RWPE2 (cell line): ENCODE measurements at regions not wholly inside any gene's neighbourhood (a gene's known extent, or its start where the extent isn't known, plus 50 kb on each side); places are given as distances from the start of the nearest gene placed in this dataset.

Source experiments
- ATAC-seq: fragments of 200-7000 bp; cut with Tn5 transposase; 3 replicates; pipeline ENCODE4 v1.9.1; 2021; ENCODE audit warnings: low read depth
- DNase-seq: peaks from one replicate; pipeline ENCODE4 v3.0.0-alpha.2; 2020; ENCODE audit warnings: low spot score
- H3K27ac ChIP-seq: fragments of 450-650 bp; 2 replicates; pipeline ENCODE4 v1.5.1; 2017; ENCODE audit warnings: mild to moderate bottlenecking; ENCODE audit not compliant: poor library complexity, severe bottlenecking
- H3K27me3 ChIP-seq: fragments of 250-450 bp; sonication (Bioruptor Pico); 2 replicates; pipeline ENCODE4 v1.5.1; 2021; ENCODE audit warnings: mild to moderate bottlenecking, moderate library complexity; ENCODE audit not compliant: insufficient read depth, poor library complexity, severe bottlenecking
- H3K36me3 ChIP-seq: fragments of 250-450 bp; sonication (Bioruptor Pico); 2 replicates; pipeline ENCODE4 v1.5.1; 2020; ENCODE audit warnings: low read depth, mild to moderate bottlenecking, moderate library complexity
- H3K4me1 ChIP-seq: fragments of 250-450 bp; sonication (Bioruptor Pico); 2 replicates; pipeline ENCODE4 v1.5.1; 2021; ENCODE audit warnings: mild to moderate bottlenecking, moderate library complexity; ENCODE audit not compliant: insufficient read depth, poor library complexity, severe bottlenecking
- H3K4me3 ChIP-seq: fragments of 250-450 bp; sonication (Bioruptor Pico); 2 replicates; pipeline ENCODE4 v1.5.1; 2021; ENCODE audit warnings: mild to moderate bottlenecking, moderate library complexity; ENCODE audit not compliant: severe bottlenecking
- H3K9me3 ChIP-seq: fragments of 250-450 bp; sonication (Bioruptor Pico); 2 replicates; pipeline ENCODE4 v1.5.1; 2021; ENCODE audit warnings: mild to moderate bottlenecking, moderate library complexity; ENCODE audit not compliant: severe bottlenecking
- CTCF ChIP-seq: fragments of 450-650 bp; IDR thresholded peaks from one replicate; pipeline ENCODE4 v1.5.1; 2017; ENCODE audit warnings: mild to moderate bottlenecking, moderate library complexity; ENCODE audit not compliant: poor library complexity, severe bottlenecking

- H3K27me3 ChIP-seq: no peaks in the 10 kb centered on the region
- H3K4me1 ChIP-seq: peaks cover 4% of the 10 kb centered on the region
- ATAC-seq (no peak), DNase-seq (no peak)
- H3K36me3 ChIP-seq: no peaks in the 10 kb centered on the region
- no peak overlapping the region for H3K4me3 ChIP-seq
- no peaks in the 10 kb centered on the region for H3K9me3 ChIP-seq
- no peak overlapping the region for H3K27ac ChIP-seq
- no peak for TF ChIP-seq CTCF
These were observed 131.1 kb upstream of the CNTLN start for GRCh38 chr9:17003576-17004240.

GRCh38 chr9:16996901-16997491 is 126.5 kb upstream of the BNC2 start:
- DNase-seq (no peak), ATAC-seq (no peak)
- H3K4me3 ChIP-seq: no peak overlapping the region
- no peaks in the 10 kb centered on the region for H3K36me3 ChIP-seq
- H3K27me3 ChIP-seq: no peaks in the 10 kb centered on the region
- H3K4me1 ChIP-seq: no peaks in the 10 kb centered on the region
- peaks cover 3% of the 10 kb centered on the region for H3K9me3 ChIP-seq
- TF ChIP-seq CTCF: no peak
- no peak overlapping the region for H3K27ac ChIP-seq

DNA sequence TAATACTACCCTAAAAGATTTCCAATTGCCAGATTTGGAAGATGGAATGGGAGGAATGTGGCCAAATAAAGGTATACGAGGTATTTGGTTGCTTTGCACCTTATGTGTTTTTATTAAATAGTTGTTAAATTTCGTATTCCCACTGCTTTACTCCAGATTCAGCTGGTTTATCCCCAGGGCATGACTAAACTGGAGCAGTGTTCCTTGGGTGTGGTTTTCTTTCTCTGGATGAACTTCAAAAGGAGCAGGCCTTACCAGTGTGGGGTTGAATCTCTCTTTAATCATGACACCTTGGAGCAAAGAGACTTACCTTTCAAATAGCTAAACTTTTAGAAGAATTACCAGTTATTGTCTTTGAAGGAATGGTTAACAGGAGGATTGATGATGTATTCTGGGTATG is 121.7 kb upstream of the BNC2 start:
- no peak for TF ChIP-seq CTCF
- DNase-seq (no peak), ATAC-seq (no peak)
- H3K36me3 ChIP-seq: no peaks in the 10 kb centered on the region
- H3K27ac ChIP-seq: no peak overlapping the region
- H3K4me3 ChIP-seq: no peak overlapping the region
- H3K27me3 ChIP-seq: no peaks in the 10 kb centered on the region
- H3K4me1 ChIP-seq: no peaks in the 10 kb centered on the region
- H3K9me3 ChIP-seq: no peaks in the 10 kb centered on the region

- no peak for TF ChIP-seq CTCF
These were observed 116.6 kb upstream of the BNC2 start for GRCh38 chr9:16987026-16987425.

DNA sequence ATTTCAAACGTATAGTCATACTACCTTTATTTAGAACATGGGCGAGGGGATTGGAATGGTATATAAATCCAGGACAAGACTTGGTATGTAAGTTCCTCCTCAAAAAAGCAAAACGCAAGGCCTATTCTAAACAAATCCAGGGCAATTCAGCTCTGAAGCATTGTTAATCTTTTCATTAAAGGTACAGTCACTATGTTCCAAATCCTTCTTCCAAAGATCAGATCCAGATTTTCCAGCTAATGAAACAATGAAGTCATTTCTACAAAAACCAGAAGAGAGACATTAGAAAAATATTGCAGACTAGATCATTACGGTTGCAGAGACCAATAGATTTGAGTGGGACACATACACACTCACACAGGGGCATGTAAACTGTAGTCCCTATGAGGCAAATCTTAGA is 116.1 kb upstream of the BNC2 start:
- TF ChIP-seq CTCF: no peak
- Histone ChIP-seq H3K9me3 (no peaks in the 10 kb centered on the region), H3K4me3 (no peak overlapping the region), H3K27me3 (no peaks in the 10 kb centered on the region), H3K4me1 (no peaks in the 10 kb centered on the region), H3K27ac (no peak overlapping the region), H3K36me3 (no peaks in the 10 kb centered on the region)
- DNase-seq: no peak
- ATAC-seq: no peak

More at GRCh38 chr9:16987026-16987425, 116.6 kb upstream of the BNC2 start:
- H3K9me3 ChIP-seq: no peaks in the 10 kb centered on the region
- H3K27me3 ChIP-seq: no peaks in the 10 kb centered on the region
- H3K36me3 ChIP-seq: no peaks in the 10 kb centered on the region
- no peak; the same call in 2 of the 3 replicates for ATAC-seq
- H3K27ac ChIP-seq: no peak overlapping the region
- H3K4me1 ChIP-seq: no peaks in the 10 kb centered on the region
- H3K4me3 ChIP-seq: no peak overlapping the region
- DNase-seq: no peak
